ENCODE measurements at regions not wholly inside any gene's neighbourhood (a gene's known extent, or its start where the extent isn't known, plus 50 kb on each side); places are given as distances from the start of the nearest gene placed in this dataset.

GRCh38 chr6:753486-753885 is 60.5 kb upstream of the EXOC2 start:
- in situ Hi-C loops (cut with MboI; ENCODE audit: low sequenced_read_pairs), result no loop called here

GRCh38 chr6:752438-752837 is 59.5 kb upstream of the EXOC2 start:
- in situ Hi-C loops (cut with MboI; ENCODE audit: low sequenced_read_pairs), result no loop called here

DNA sequence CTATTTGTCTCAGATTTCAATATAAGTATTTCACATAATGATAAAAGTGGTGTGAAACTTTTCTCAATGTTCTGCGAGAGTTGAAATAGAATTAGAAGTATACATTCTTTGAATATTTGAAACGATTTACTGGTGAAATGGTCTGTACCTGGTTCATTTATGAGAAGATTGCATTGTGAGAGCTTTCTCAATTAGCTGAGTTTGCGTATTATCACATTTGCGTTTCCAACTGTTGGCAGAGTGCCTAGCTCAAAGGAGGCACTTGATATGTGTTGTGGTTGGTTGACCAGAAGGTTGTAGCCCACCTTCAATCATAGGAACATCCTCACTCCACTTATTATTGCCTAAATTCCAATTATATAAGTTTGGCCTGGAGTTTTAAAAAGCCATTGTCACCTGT is 58.8 kb upstream of the EXOC2 start:
- in situ Hi-C loops (cut with MboI; ENCODE audit: low sequenced_read_pairs), result no loop called here

DNA sequence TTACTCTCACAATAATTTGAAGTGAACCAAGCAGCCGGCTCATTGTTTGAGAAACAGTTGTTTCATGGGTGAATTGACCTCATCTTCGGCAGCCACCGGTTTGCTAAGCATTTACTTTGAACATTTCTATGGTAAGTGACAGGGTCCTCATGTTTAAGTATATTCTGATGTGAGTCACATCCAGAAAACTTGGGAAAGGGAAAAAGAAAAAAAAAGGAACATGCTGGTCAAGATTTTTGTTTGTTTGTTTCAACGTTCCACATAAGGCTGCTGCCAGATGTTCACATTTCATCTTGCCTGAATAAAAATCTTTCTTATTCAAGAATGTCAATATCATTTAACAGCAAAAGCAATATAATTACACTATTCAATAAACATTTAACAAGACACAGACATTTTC is 55.0 kb upstream of the EXOC2 start:
- in situ Hi-C loops (cut with MboI; ENCODE audit: low sequenced_read_pairs), result no loop called here

DNA sequence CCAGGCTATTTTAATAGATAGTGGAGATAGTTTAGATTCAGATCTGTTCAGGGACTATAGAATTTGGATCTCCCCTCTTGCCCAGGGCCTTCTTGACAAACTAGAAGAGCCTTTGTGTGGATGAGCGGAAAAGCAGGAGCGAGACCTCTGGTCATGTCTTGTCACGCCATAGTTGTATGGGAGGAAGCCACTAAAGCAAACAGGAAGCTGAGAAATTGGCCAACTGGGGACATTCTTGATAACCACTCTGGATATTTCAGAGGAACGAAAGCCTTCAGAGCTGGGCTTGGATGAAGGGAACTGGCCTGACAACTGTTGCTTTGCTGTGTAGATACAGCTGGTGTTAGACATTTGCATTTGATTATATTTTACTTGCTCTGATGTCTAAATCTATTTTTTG is 54.1 kb upstream of the EXOC2 start:
- in situ Hi-C loops (cut with MboI; ENCODE audit: low sequenced_read_pairs), result no loop called here

DNA sequence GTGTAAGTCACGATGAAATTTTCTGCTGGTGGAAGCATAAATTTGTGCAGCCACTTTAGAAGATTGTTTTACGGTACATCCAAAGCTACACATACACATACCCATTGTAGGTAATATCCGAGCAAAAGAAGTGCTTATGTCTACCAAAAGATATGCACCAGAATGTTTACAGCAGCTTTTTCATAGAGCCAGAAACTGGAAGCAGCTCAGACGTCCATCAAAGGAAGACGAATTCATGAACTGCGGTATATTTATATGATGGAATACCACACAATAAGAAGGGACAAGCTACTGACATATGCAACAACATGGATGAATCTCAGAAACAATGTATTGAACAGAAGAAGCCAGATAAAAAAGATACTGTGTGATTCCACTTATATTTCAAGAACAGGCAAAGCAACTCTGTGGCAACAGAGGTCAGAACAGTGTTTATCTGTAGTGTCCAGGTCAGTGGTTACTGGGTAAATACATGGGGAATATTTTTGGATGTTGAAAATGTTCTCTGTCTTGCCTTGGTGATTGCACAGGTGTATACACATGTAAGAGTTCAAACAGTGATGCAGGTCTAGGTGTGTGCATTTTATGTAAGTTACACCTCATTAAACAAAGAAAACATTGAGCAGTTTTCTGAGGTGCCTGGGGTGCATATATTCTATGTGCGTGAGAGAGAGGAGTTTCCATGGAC is 51.9 kb upstream of the EXOC2 start:
- in situ Hi-C loops (cut with MboI; ENCODE audit: low sequenced_read_pairs), result no loop called here

DNA sequence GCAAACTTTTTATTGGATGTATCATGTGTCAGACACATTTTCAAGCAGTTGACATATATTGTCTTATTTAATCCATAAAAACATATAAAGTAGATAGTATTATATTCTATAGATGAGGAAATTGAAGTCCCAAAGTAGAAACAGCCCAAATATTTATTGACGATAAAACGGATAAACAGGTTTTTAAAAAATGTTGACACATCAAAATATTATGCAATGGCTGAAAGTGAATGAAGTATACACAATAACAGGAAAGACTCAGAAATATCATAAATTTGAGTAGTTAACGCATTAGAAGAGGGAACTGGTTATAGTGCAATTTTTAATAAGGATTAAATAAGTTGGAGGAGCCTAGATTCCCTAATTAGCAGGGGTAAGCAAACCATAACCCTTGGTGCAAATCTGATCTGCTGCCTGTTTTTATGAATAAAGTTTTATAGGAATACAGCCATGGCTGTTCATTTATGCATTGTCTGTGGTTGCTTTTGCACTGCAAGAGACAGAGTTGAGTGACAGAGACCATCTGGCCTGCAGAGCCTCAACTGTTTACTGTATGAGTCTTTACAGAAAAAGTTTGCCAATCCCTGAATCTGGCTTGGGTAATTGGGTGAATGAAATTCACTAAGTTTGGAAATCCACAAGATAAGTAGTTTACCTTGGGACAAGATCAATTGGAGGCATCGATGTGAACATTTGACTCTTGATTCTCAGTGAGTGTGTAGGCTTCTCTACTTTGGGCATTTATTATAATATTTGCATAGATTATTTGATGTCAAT is 50.6 kb upstream of the EXOC2 start:
- in situ Hi-C loops (cut with MboI; ENCODE audit: low sequenced_read_pairs), result no loop called here

Measured in HL-60/S4 treated with retinoic acid at 250 ng/mL for 4 days and 3 days (cell line).